ENCODE measurements at regions not wholly inside any gene's neighbourhood (a gene's known extent, or its start where the extent isn't known, plus 50 kb on each side); places are given as distances from the start of the nearest gene placed in this dataset.

DNA sequence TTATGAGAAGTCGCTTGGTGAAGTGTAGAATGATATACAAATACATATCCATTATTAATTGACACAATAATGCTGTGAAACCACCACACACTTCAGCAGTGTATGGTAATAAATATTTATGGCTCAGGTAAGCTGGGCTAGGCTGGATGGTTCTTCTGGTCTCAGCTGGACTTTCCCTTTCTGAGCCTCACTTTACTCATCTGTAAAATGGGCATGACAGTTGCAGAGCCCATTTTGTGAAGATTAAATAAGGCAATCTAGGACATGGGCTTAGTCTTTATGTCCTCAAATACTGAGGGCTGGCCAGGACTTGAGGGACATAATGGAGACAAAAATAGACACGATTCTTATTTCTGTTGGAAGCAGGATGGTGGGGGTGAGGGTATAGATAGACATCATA lies 196.1 kb downstream of the MIAT start:
- Histone ChIP-seq H3K9ac (ENCODE audit: control insufficient read depth, extremely low read depth, insufficient read depth, low read length) (no peak overlapping the region), H3K27ac (ENCODE audit: control insufficient read depth, insufficient read depth, low read length) (no peak overlapping the region), H3K36me3 (ENCODE audit: control insufficient read depth in 2 of 2, extremely low read depth in 1 of 2, insufficient read depth in 2 of 2, low read length in 2 of 2) (no peaks in the 10 kb centered on the region), H3K9me3 (ENCODE audit: control insufficient read depth, low read depth, low read length) (no peaks in the 10 kb centered on the region), H3K9me1 (ENCODE audit: control insufficient read depth, extremely low read depth, insufficient read depth, low read length) (no peaks in the 10 kb centered on the region), H2AFZ (ENCODE audit: control insufficient read depth, low read length) (no peak overlapping the region), H3K79me2 (ENCODE audit: control insufficient read depth, insufficient read depth, low read length) (no peaks in the 10 kb centered on the region), H3K4me3 (ENCODE audit: control insufficient read depth in 2 of 3, extremely low read depth in 1 of 3, insufficient read depth in 2 of 3, low read depth in 1 of 3, low read length in 3 of 3) (no peak overlapping the region), H3K27me3 (ENCODE audit: control insufficient read depth, extremely low read depth, insufficient read depth, low read length) (peaks cover 2% of the 10 kb centered on the region), H4K20me1 (ENCODE audit: control insufficient read depth, extremely low read depth, insufficient read depth, low read length) (no peaks in the 10 kb centered on the region), H3K4me1 (ENCODE audit: control insufficient read depth, extremely low read depth, insufficient read depth, low read length) (no peaks in the 10 kb centered on the region), H3K4me2 (ENCODE audit: control insufficient read depth, extremely low read depth, insufficient read depth, low read depth, low read length) (no peak overlapping the region)
- FAIRE-seq = no peak
- dilution Hi-C loops (cut with MboI; ENCODE audit: extremely low pct_ligation_motif_present, low sequenced_read_pairs) = no loop called here
- DNase-seq (ENCODE audit: low read depth, low spot score) = no peak
- TF ChIP-seq EZH2 (IDR thresholded peaks at IDR 0.05; ENCODE audit: low read length) = no peak
- TF ChIP-seq, protein P1, sequence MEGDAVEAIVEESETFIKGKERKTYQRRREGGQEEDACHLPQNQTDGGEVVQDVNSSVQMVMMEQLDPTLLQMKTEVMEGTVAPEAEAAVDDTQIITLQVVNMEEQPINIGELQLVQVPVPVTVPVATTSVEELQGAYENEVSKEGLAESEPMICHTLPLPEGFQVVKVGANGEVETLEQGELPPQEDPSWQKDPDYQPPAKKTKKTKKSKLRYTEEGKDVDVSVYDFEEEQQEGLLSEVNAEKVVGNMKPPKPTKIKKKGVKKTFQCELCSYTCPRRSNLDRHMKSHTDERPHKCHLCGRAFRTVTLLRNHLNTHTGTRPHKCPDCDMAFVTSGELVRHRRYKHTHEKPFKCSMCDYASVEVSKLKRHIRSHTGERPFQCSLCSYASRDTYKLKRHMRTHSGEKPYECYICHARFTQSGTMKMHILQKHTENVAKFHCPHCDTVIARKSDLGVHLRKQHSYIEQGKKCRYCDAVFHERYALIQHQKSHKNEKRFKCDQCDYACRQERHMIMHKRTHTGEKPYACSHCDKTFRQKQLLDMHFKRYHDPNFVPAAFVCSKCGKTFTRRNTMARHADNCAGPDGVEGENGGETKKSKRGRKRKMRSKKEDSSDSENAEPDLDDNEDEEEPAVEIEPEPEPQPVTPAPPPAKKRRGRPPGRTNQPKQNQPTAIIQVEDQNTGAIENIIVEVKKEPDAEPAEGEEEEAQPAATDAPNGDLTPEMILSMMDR (optimal IDR thresholded peaks at IDR 0.05 in 1 of 3, IDR thresholded peaks at IDR 0.05 in 1 of 3, conservative IDR thresholded peaks at IDR 0.05 in 1 of 3; ENCODE audit: extremely low read depth in 1 of 3, insufficient read depth in 2 of 3, low read length in 3 of 3) = no peak

DNA sequence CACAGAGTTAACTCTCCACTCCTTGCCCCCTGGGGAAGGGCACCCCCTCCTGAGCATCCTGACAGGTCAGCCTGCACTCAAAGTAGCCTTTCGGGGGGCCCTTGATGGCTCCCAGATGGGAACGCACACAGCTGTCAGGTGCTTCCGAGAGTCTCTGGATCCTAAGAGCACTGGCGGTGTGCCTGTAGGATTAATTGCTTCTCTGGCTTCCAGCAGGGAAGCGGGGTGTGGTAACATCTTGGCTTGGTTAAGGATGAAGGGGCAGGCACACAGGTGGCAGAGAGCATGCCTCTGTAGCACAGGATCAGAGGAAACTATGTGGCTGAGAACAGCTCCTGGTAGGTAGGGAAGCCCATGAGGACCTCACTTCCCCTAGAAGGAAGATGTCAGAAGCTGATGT lies 199.8 kb downstream of the MIAT start:
- FAIRE-seq = no peak
- H3K79me2 ChIP-seq (ENCODE audit: control insufficient read depth, insufficient read depth, low read length) = no peaks in the 10 kb centered on the region
- dilution Hi-C loops (cut with MboI; ENCODE audit: extremely low pct_ligation_motif_present, low sequenced_read_pairs) = no loop called here
- no peak overlapping the region for H2AFZ ChIP-seq (ENCODE audit: control insufficient read depth, low read length)
- no peaks in the 10 kb centered on the region for H4K20me1 ChIP-seq (ENCODE audit: control insufficient read depth, extremely low read depth, insufficient read depth, low read length)
- no peaks in the 10 kb centered on the region for H3K27me3 ChIP-seq (ENCODE audit: control insufficient read depth, extremely low read depth, insufficient read depth, low read length)
- H3K9ac ChIP-seq (ENCODE audit: control insufficient read depth, extremely low read depth, insufficient read depth, low read length) = no peak overlapping the region
- H3K4me1 ChIP-seq (ENCODE audit: control insufficient read depth, extremely low read depth, insufficient read depth, low read length) = no peaks in the 10 kb centered on the region
- no peaks in the 10 kb centered on the region for H3K36me3 ChIP-seq (ENCODE audit: control insufficient read depth in 2 of 2, extremely low read depth in 1 of 2, insufficient read depth in 2 of 2, low read length in 2 of 2)
- H3K4me2 ChIP-seq (ENCODE audit: control insufficient read depth, extremely low read depth, insufficient read depth, low read depth, low read length) = no peak overlapping the region
- TF ChIP-seq, protein P1 (optimal IDR thresholded peaks at IDR 0.05 in 1 of 3, IDR thresholded peaks at IDR 0.05 in 1 of 3, conservative IDR thresholded peaks at IDR 0.05 in 1 of 3; ENCODE audit: extremely low read depth in 1 of 3, insufficient read depth in 2 of 3, low read length in 3 of 3) = no peak
- no peak for TF ChIP-seq EZH2 (IDR thresholded peaks at IDR 0.05; ENCODE audit: low read length)
- no peaks in the 10 kb centered on the region for H3K9me1 ChIP-seq (ENCODE audit: control insufficient read depth, extremely low read depth, insufficient read depth, low read length)
- no peak for DNase-seq (ENCODE audit: low read depth, low spot score)
- no peak overlapping the region for H3K4me3 ChIP-seq (ENCODE audit: control insufficient read depth in 2 of 3, extremely low read depth in 1 of 3, insufficient read depth in 2 of 3, low read depth in 1 of 3, low read length in 3 of 3)
- H3K27ac ChIP-seq (ENCODE audit: control insufficient read depth, insufficient read depth, low read length) = no peak overlapping the region
- no peaks in the 10 kb centered on the region for H3K9me3 ChIP-seq (ENCODE audit: control insufficient read depth, low read depth, low read length)

Data from keratinocyte (primary cell).